ENCODE measurements at regions not wholly inside any gene's neighbourhood (a gene's known extent, or its start where the extent isn't known, plus 50 kb on each side); places are given as distances from the start of the nearest gene placed in this dataset.

DNA sequence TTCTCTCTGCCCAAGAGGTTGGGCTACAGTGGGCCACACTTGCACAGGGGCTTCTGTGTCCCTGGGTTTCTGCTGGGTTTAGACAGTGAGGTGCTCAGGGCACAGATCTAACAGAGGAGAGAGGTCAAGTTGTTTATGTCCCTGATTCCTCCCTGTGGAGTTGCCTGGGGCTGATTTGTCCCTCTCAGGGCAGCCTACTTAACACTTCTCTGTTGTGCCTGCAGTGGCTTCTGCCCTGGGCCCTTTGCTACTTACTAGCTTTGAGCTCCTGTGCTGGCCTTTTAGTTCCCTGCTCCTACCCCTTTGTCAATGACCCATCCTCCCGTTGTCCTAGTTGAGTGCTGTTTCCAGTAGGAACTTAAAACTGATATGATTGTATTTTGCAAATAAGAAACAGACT lies 114.0 kb upstream of the RGMA start:
- Histone ChIP-seq H3K27me3 (ENCODE audit: insufficient read depth, poor library complexity, severe bottlenecking) (peaks cover 4% of the 10 kb centered on the region), H3K27ac (replicated peaks) (no peak overlapping the region), H3K4me3 (replicated peaks; ENCODE audit: insufficient read depth, low read length) (no peak overlapping the region)
- TF ChIP-seq SPI1 (IDR thresholded peaks at IDR 0.05; ENCODE audit: borderline replicate concordance, low read depth) (no peak), GABPA (IDR thresholded peaks at IDR 0.05; ENCODE audit: low read depth) (no peak)
- TF ChIP-seq, protein P1, sequence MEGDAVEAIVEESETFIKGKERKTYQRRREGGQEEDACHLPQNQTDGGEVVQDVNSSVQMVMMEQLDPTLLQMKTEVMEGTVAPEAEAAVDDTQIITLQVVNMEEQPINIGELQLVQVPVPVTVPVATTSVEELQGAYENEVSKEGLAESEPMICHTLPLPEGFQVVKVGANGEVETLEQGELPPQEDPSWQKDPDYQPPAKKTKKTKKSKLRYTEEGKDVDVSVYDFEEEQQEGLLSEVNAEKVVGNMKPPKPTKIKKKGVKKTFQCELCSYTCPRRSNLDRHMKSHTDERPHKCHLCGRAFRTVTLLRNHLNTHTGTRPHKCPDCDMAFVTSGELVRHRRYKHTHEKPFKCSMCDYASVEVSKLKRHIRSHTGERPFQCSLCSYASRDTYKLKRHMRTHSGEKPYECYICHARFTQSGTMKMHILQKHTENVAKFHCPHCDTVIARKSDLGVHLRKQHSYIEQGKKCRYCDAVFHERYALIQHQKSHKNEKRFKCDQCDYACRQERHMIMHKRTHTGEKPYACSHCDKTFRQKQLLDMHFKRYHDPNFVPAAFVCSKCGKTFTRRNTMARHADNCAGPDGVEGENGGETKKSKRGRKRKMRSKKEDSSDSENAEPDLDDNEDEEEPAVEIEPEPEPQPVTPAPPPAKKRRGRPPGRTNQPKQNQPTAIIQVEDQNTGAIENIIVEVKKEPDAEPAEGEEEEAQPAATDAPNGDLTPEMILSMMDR (IDR thresholded peaks at IDR 0.05; ENCODE audit: insufficient read depth, low read length) = no peak
- TF ChIP-seq, protein P2, sequence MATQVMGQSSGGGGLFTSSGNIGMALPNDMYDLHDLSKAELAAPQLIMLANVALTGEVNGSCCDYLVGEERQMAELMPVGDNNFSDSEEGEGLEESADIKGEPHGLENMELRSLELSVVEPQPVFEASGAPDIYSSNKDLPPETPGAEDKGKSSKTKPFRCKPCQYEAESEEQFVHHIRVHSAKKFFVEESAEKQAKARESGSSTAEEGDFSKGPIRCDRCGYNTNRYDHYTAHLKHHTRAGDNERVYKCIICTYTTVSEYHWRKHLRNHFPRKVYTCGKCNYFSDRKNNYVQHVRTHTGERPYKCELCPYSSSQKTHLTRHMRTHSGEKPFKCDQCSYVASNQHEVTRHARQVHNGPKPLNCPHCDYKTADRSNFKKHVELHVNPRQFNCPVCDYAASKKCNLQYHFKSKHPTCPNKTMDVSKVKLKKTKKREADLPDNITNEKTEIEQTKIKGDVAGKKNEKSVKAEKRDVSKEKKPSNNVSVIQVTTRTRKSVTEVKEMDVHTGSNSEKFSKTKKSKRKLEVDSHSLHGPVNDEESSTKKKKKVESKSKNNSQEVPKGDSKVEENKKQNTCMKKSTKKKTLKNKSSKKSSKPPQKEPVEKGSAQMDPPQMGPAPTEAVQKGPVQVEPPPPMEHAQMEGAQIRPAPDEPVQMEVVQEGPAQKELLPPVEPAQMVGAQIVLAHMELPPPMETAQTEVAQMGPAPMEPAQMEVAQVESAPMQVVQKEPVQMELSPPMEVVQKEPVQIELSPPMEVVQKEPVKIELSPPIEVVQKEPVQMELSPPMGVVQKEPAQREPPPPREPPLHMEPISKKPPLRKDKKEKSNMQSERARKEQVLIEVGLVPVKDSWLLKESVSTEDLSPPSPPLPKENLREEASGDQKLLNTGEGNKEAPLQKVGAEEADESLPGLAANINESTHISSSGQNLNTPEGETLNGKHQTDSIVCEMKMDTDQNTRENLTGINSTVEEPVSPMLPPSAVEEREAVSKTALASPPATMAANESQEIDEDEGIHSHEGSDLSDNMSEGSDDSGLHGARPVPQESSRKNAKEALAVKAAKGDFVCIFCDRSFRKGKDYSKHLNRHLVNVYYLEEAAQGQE (IDR thresholded peaks at IDR 0.05; ENCODE audit: insufficient replicate concordance, low read depth) = no peak
- DNase-seq (ENCODE audit: low read depth in 1 of 2, low spot score in 1 of 2) = no peak

DNA sequence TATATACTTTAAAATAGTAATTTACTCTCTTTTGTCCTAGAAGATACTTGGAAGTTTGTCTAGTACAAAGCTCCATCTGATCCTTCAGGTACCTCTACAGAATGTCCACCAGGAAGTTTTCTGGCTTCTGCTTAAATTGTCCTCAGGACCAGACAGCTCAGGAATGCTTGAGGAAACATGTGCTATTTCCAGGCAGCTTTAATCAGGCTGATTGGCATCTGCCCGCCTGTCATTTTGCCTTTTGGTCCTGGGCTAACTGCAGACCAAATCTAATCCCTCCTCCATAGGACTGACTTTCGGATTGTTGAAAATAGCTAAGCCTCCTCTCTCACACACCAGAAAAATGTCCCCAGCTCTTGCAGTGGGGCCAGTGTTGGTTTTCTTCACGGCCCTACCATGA lies 113.4 kb upstream of the RGMA start:
- TF ChIP-seq, protein P2 (IDR thresholded peaks at IDR 0.05; ENCODE audit: insufficient replicate concordance, low read depth) = no peak
- TF ChIP-seq, protein P1 (IDR thresholded peaks at IDR 0.05; ENCODE audit: insufficient read depth, low read length) = no peak
- TF ChIP-seq GABPA (IDR thresholded peaks at IDR 0.05; ENCODE audit: low read depth) (no peak), SPI1 (IDR thresholded peaks at IDR 0.05; ENCODE audit: borderline replicate concordance, low read depth) (no peak), POLR2AphosphoS5 (IDR thresholded peaks at IDR 0.05; ENCODE audit: low read depth) (no peak)
- no peak for DNase-seq (ENCODE audit: low read depth in 1 of 2, low spot score in 1 of 2)
- H3K27ac ChIP-seq (replicated peaks) = no peak overlapping the region
- H3K4me3 ChIP-seq (replicated peaks; ENCODE audit: insufficient read depth, low read length) = no peak overlapping the region
- H3K27me3 ChIP-seq (ENCODE audit: insufficient read depth, poor library complexity, severe bottlenecking) = peaks cover 4% of the 10 kb centered on the region

DNA sequence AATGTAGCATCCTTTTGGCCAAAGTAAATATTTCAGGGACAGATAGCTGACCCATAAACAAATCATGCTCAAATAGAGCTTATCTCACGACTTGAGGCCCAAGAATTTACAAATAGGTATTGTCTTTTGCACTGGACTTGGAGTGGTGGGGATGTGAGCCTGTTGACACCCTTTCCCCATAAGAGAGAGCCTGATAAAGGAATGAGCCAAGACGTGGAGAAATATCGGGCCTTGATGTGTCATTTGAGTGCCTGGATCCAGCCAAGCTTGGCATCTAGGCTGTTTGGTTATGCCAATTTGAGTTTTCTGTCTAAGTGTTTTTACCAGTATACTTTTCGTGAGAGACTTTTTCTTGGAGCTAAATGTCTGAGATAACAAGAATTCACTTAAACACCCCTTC lies 112.9 kb upstream of the RGMA start:
- TF ChIP-seq SPI1 (IDR thresholded peaks at IDR 0.05; ENCODE audit: borderline replicate concordance, low read depth) = no peak
- Histone ChIP-seq H3K27me3 (ENCODE audit: insufficient read depth, poor library complexity, severe bottlenecking) (peaks cover 4% of the 10 kb centered on the region), H3K4me3 (replicated peaks; ENCODE audit: insufficient read depth, low read length) (no peak overlapping the region), H3K27ac (replicated peaks) (no peak overlapping the region)
- no peak for DNase-seq (ENCODE audit: low read depth in 1 of 2, low spot score in 1 of 2)

DNA sequence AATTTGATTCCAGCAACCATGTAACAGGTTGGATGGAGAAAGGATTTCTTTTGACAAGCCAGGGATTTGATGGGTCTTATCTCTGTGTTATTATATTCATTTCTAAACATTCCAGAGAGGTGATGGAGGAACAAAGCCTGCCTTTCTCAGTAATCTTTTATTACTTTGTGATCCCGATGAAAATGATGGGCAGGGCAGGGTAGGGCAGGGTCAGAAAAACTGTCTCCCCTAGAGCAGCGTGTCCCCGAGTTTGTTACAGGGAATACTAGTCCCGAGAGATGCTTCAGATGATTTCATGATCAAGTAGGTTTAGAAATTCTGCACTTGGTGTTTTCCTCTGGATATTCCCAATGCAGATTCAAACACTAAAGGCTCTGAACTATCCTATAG lies 111.8 kb upstream of the RGMA start:
- DNase-seq (ENCODE audit: low read depth in 1 of 2, low spot score in 1 of 2) = no peak
- Histone ChIP-seq H3K4me3 (replicated peaks; ENCODE audit: insufficient read depth, low read length) (no peak overlapping the region), H3K27ac (replicated peaks) (no peak overlapping the region), H3K27me3 (ENCODE audit: insufficient read depth, poor library complexity, severe bottlenecking) (peaks cover 3% of the 10 kb centered on the region)
- no peak for TF ChIP-seq GABPA (IDR thresholded peaks at IDR 0.05; ENCODE audit: low read depth)
- TF ChIP-seq, protein P2 (IDR thresholded peaks at IDR 0.05; ENCODE audit: insufficient replicate concordance, low read depth) = no peak
- TF ChIP-seq SPI1 (IDR thresholded peaks at IDR 0.05; ENCODE audit: borderline replicate concordance, low read depth) = no peak
- TF ChIP-seq POLR2AphosphoS5 (IDR thresholded peaks at IDR 0.05; ENCODE audit: low read depth) = no peak
- TF ChIP-seq, protein P1 (IDR thresholded peaks at IDR 0.05; ENCODE audit: insufficient read depth, low read length) = no peak

Measured in HL-60 (cell line).